ENCODE measurements at regions not wholly inside any gene's neighbourhood (a gene's known extent, or its start where the extent isn't known, plus 50 kb on each side); places are given as distances from the start of the nearest gene placed in this dataset.

DNA sequence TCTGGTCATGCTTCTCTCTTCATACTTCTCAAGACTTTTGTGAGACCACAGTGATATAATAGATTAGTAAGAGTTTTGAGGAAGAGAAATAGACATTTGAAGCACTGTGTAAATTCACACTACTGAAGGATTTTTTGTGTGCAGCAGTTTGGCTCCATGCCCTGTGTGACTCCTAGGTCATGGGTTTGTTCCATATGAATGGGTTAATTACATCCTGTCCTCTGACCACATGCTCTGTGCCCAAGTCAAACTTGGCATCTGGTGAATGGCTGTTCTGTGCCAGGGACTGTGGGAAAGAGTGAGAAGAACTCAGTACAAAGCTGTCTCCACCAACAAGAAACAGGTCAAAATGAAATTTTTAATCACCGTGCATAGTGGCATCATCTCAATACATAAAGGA lies 304.0 kb downstream of the LNPK start:
- Histone ChIP-seq H3K27me3 (ENCODE audit: insufficient read depth, low read length) (peaks cover 2% of the 10 kb centered on the region), H3K9ac (ENCODE audit: low read length) (no peak overlapping the region), H3K27ac (ENCODE audit: low read depth, low read length) (no peak overlapping the region), H3K79me2 (ENCODE audit: insufficient read depth, low read length) (no peaks in the 10 kb centered on the region), H3K9me3 (ENCODE audit: insufficient read depth, low read depth, low read length) (no peaks in the 10 kb centered on the region), H3K4me2 (ENCODE audit: low read length) (no peak overlapping the region), H3K36me3 (ENCODE audit: insufficient read depth, low read length) (no peaks in the 10 kb centered on the region), H2AFZ (ENCODE audit: low read depth, low read length) (no peak overlapping the region), H4K20me1 (ENCODE audit: insufficient read depth, low read length) (no peaks in the 10 kb centered on the region), H3K4me3 (ENCODE audit: insufficient read depth, low read depth, low read length) (no peak overlapping the region), H3K4me1 (ENCODE audit: insufficient read depth, low read length) (no peaks in the 10 kb centered on the region)
- Mint-ChIP-seq H3K4me1 (ENCODE audit: low read depth, unreplicated experiment) (no peaks in the 10 kb centered on the region), H3K36me3 (ENCODE audit: low read depth, unreplicated experiment) (no peaks in the 10 kb centered on the region), H3K27ac (ENCODE audit: unreplicated experiment) (no peak overlapping the region), H3K9me3 (ENCODE audit: unreplicated experiment) (peaks cover 1% of the 10 kb centered on the region), H3K27me3 (ENCODE audit: low read depth, unreplicated experiment) (peaks cover 6% of the 10 kb centered on the region), H3K4me3 (ENCODE audit: unreplicated experiment) (no peak overlapping the region)
- FAIRE-seq, result no peak
- no peak for DNase-seq (ENCODE audit: low read depth)
- TF ChIP-seq EZH2 (IDR thresholded peaks at IDR 0.05; ENCODE audit: insufficient read depth, low read length), result no peak
- TF ChIP-seq, protein P1, sequence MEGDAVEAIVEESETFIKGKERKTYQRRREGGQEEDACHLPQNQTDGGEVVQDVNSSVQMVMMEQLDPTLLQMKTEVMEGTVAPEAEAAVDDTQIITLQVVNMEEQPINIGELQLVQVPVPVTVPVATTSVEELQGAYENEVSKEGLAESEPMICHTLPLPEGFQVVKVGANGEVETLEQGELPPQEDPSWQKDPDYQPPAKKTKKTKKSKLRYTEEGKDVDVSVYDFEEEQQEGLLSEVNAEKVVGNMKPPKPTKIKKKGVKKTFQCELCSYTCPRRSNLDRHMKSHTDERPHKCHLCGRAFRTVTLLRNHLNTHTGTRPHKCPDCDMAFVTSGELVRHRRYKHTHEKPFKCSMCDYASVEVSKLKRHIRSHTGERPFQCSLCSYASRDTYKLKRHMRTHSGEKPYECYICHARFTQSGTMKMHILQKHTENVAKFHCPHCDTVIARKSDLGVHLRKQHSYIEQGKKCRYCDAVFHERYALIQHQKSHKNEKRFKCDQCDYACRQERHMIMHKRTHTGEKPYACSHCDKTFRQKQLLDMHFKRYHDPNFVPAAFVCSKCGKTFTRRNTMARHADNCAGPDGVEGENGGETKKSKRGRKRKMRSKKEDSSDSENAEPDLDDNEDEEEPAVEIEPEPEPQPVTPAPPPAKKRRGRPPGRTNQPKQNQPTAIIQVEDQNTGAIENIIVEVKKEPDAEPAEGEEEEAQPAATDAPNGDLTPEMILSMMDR (IDR thresholded peaks at IDR 0.05; ENCODE audit: insufficient read depth, low read depth, low read length), result no peak

DNA sequence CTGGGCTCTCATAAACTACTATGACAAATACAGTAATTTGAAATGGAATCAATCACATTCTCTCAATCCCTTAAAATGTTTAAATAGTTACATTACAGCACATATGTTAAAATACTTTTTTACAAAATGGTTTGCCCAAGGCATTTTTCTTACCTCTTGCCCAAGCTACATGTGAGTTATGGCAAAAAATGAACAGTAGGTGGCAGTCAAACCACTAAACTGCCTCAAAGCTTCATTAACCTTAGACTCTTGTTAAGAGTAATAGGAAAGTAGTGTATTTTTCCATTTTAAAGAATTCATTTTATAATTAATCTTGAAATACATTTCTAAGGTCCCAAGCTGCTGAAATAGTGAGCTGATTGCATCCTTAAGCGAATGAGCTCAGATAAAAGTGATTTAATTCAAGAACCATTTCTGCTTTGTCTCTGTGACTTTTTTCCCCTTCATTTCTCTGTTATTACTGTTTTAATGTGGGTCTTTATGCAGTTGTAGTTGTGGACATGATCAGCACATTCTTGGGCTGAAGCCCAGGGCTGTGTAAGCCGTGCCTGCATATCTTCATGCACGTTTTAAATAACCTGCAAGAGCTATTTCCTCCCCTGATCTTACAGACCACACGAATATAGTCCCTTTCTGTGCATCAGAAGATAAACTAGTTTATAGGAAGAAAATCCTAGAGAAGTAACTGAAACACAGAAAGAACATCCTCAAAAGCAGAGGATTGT lies 311.8 kb downstream of the LNPK start:
- TF ChIP-seq EZH2 (IDR thresholded peaks at IDR 0.05; ENCODE audit: insufficient read depth, low read length), result no peak
- TF ChIP-seq, protein P1 (IDR thresholded peaks at IDR 0.05; ENCODE audit: insufficient read depth, low read depth, low read length), result peak; percentile 88
- Histone ChIP-seq H3K9ac (ENCODE audit: low read length) (no peak overlapping the region), H3K4me3 (ENCODE audit: insufficient read depth, low read depth, low read length) (no peak overlapping the region), H3K27me3 (ENCODE audit: insufficient read depth, low read length) (peaks cover 21% of the 10 kb centered on the region), H3K79me2 (ENCODE audit: insufficient read depth, low read length) (no peaks in the 10 kb centered on the region), H3K4me2 (ENCODE audit: low read length) (no peak overlapping the region), H3K27ac (ENCODE audit: low read depth, low read length) (no peak overlapping the region), H2AFZ (ENCODE audit: low read depth, low read length) (no peak overlapping the region), H3K36me3 (ENCODE audit: insufficient read depth, low read length) (no peaks in the 10 kb centered on the region), H3K9me3 (ENCODE audit: insufficient read depth, low read depth, low read length) (no peaks in the 10 kb centered on the region), H4K20me1 (ENCODE audit: insufficient read depth, low read length) (no peaks in the 10 kb centered on the region), H3K4me1 (ENCODE audit: insufficient read depth, low read length) (no peaks in the 10 kb centered on the region)
- Mint-ChIP-seq H3K4me3 (ENCODE audit: unreplicated experiment) (no peak overlapping the region), H3K27ac (ENCODE audit: unreplicated experiment) (no peak overlapping the region), H3K27me3 (ENCODE audit: low read depth, unreplicated experiment) (peaks cover 9% of the 10 kb centered on the region), H3K4me1 (ENCODE audit: low read depth, unreplicated experiment) (no peaks in the 10 kb centered on the region), H3K9me3 (ENCODE audit: unreplicated experiment) (no peaks in the 10 kb centered on the region), H3K36me3 (ENCODE audit: low read depth, unreplicated experiment) (no peaks in the 10 kb centered on the region)
- FAIRE-seq, result no peak
- peak; percentile 50 for DNase-seq (ENCODE audit: low read depth)

DNA sequence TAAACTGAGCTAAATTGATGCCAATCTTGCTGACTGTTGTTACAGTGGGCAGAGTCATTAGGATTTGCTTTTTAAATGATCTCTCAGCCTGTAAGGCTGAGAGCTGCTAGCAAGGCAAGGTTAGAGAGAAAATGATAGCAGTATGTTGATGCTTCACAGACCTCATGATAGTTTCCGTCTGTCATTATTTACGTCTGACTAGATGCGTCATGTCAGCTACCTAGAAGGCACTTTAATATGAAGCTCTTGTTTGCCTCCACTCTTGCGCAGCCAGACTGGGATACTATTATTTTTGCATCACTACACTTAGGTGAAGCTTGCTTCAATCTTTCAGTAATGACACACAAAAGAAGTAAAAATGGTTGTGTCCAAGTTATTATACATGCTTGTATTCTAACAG lies 313.8 kb downstream of the LNPK start:
- Mint-ChIP-seq H3K9me3 (ENCODE audit: unreplicated experiment) (no peaks in the 10 kb centered on the region), H3K4me1 (ENCODE audit: low read depth, unreplicated experiment) (no peaks in the 10 kb centered on the region), H3K36me3 (ENCODE audit: low read depth, unreplicated experiment) (no peaks in the 10 kb centered on the region), H3K27ac (ENCODE audit: unreplicated experiment) (no peak overlapping the region), H3K4me3 (ENCODE audit: unreplicated experiment) (no peak overlapping the region), H3K27me3 (ENCODE audit: low read depth, unreplicated experiment) (peaks cover 11% of the 10 kb centered on the region)
- no peaks in the 10 kb centered on the region for H4K20me1 ChIP-seq (ENCODE audit: insufficient read depth, low read length)
- no peaks in the 10 kb centered on the region for H3K36me3 ChIP-seq (ENCODE audit: insufficient read depth, low read length)
- H2AFZ ChIP-seq (ENCODE audit: low read depth, low read length), result no peak overlapping the region
- no peak overlapping the region for H3K4me2 ChIP-seq (ENCODE audit: low read length)
- FAIRE-seq (no peak), DNase-seq (ENCODE audit: low read depth) (no peak)
- no peak overlapping the region for H3K9ac ChIP-seq (ENCODE audit: low read length)
- no peaks in the 10 kb centered on the region for H3K9me3 ChIP-seq (ENCODE audit: insufficient read depth, low read depth, low read length)
- no peaks in the 10 kb centered on the region for H3K79me2 ChIP-seq (ENCODE audit: insufficient read depth, low read length)
- H3K4me1 ChIP-seq (ENCODE audit: insufficient read depth, low read length), result no peaks in the 10 kb centered on the region
- H3K27me3 ChIP-seq (ENCODE audit: insufficient read depth, low read length), result peaks cover 31% of the 10 kb centered on the region
- no peak overlapping the region for H3K27ac ChIP-seq (ENCODE audit: low read depth, low read length)
- H3K4me3 ChIP-seq (ENCODE audit: insufficient read depth, low read depth, low read length), result no peak overlapping the region
- TF ChIP-seq, protein P1 (IDR thresholded peaks at IDR 0.05; ENCODE audit: insufficient read depth, low read depth, low read length), result no peak
- TF ChIP-seq EZH2 (IDR thresholded peaks at IDR 0.05; ENCODE audit: insufficient read depth, low read length), result no peak
